ENCODE measurements at regions not wholly inside any gene's neighbourhood (a gene's known extent, or its start where the extent isn't known, plus 50 kb on each side); places are given as distances from the start of the nearest gene placed in this dataset.

- no peak for TF ChIP-seq CTCF (IDR thresholded peaks at IDR 0.05)
- TF ChIP-seq POLR2A (IDR thresholded peaks at IDR 0.05): no peak
Measured at GRCh38 chr9:7735311-7735710, 64.3 kb downstream of the DMAC1 start.
